NCI-H2029 treated with DMSO at 0.1 percent for 48 hours (cell line): ENCODE measurements at regions not wholly inside any gene's neighbourhood (a gene's known extent, or its start where the extent isn't known, plus 50 kb on each side); places are given as distances from the start of the nearest gene placed in this dataset.

ENCODE experiments used
- DNase-seq: peaks from one replicate; lab custom pipeline; 2025; lab: John Stamatoyannopoulos, UW

- DNase-seq, result no peak
These were observed 319.6 kb upstream of the CDH11 start for GRCh38 chr16:65441501-65441900.

- DNase-seq, result no peak
These were observed 307.8 kb upstream of the CDH11 start for GRCh38 chr16:65429504-65430181.

- DNase-seq, result no peak
These were observed 304.6 kb upstream of the CDH11 start for GRCh38 chr16:65426484-65426883.

GRCh38 chr16:65422934-65423333 lies 301.1 kb upstream of the CDH11 start:
- no peak for DNase-seq

GRCh38 chr16:65421596-65421995 lies 299.7 kb upstream of the CDH11 start:
- DNase-seq, result no peak

GRCh38 chr16:65418435-65418834 lies 296.6 kb upstream of the CDH11 start:
- no peak for DNase-seq

GRCh38 chr16:65415460-65415859 lies 293.6 kb upstream of the CDH11 start:
- DNase-seq, result no peak

GRCh38 chr16:65414284-65414984 lies 292.6 kb upstream of the CDH11 start:
- no peak for DNase-seq

- no peak for DNase-seq
These were observed 292.0 kb upstream of the CDH11 start for GRCh38 chr16:65413861-65414260.

GRCh38 chr16:65410801-65411200 lies 288.9 kb upstream of the CDH11 start:
- DNase-seq, result no peak

GRCh38 chr16:65409510-65409909 lies 287.6 kb upstream of the CDH11 start:
- DNase-seq, result no peak

- no peak for DNase-seq
These were observed 285.1 kb upstream of the CDH11 start for GRCh38 chr16:65406933-65407332.

GRCh38 chr16:65406116-65406515 lies 284.3 kb upstream of the CDH11 start:
- no peak for DNase-seq

GRCh38 chr16:65394281-65394680 lies 272.4 kb upstream of the CDH11 start:
- no peak for DNase-seq

GRCh38 chr16:65392806-65393565 lies 271.1 kb upstream of the CDH11 start:
- no peak for DNase-seq

- no peak for DNase-seq
These were observed 266.7 kb upstream of the CDH11 start for GRCh38 chr16:65388592-65388991.

- DNase-seq, result no peak
These were observed 264.8 kb upstream of the CDH11 start for GRCh38 chr16:65386672-65387071.

GRCh38 chr16:65384441-65384840 lies 262.6 kb upstream of the CDH11 start:
- DNase-seq, result no peak

GRCh38 chr16:65377195-65377594 lies 255.3 kb upstream of the CDH11 start:
- no peak for DNase-seq

GRCh38 chr16:65376601-65377000 lies 254.7 kb upstream of the CDH11 start:
- no peak for DNase-seq

- DNase-seq, result no peak
These were observed 253.8 kb upstream of the CDH11 start for GRCh38 chr16:65375651-65376050.

- no peak for DNase-seq
These were observed 251.2 kb upstream of the CDH11 start for GRCh38 chr16:65373097-65373496.

GRCh38 chr16:65372171-65372570 lies 250.3 kb upstream of the CDH11 start:
- DNase-seq, result no peak
